Keratinocyte (primary cell): ENCODE measurements at regions not wholly inside any gene's neighbourhood (a gene's known extent, or its start where the extent isn't known, plus 50 kb on each side); places are given as distances from the start of the nearest gene placed in this dataset.

Experiments used
- DNase-seq: peaks from one replicate; pipeline ENCODE4 v3.0.0-alpha.2; 2011; ENCODE audit warnings: low read depth, missing footprints, low spot score
- FAIRE-seq: peaks from 2 replicates; lab custom pipeline; 2011; peaks lifted over from hg19 to GRCh38; lab: Jason Lieb, UNC
- H2AFZ ChIP-seq: 2 replicates; pipeline ENCODE4 v1.6.0; 2012; ENCODE audit warnings: low read length, control low read depth, inconsistent platforms; ENCODE audit not compliant: control insufficient read depth
- H3K27ac ChIP-seq: 2 replicates; pipeline ENCODE4 v1.5.1; 2011; ENCODE audit warnings: low read length; ENCODE audit not compliant: control insufficient read depth, insufficient read depth
- H3K27me3 ChIP-seq: 3 replicates; pipeline ENCODE4 v1.6.0; 2011; ENCODE audit warnings: low read length; ENCODE audit not compliant: control insufficient read depth, insufficient read depth; ENCODE audit errors: extremely low read depth
- H3K36me3 ChIP-seq, 2 experiments: 2 replicates in 1 of 2; 3 replicates in 1 of 2; pipeline ENCODE4 v1.5.1; 2011; ENCODE audit warnings: low read length in 2 of 2, mild to moderate bottlenecking in 1 of 2; ENCODE audit not compliant: control insufficient read depth in 2 of 2, insufficient read depth in 2 of 2; ENCODE audit errors: extremely low read depth in 1 of 2
- H3K4me1 ChIP-seq: 3 replicates; pipeline ENCODE4 v1.5.1; 2011; ENCODE audit warnings: low read length; ENCODE audit not compliant: control insufficient read depth, insufficient read depth; ENCODE audit errors: extremely low read depth
- H3K4me2 ChIP-seq: 3 replicates; pipeline ENCODE4 v1.6.0; 2011; ENCODE audit warnings: low read depth, low read length; ENCODE audit not compliant: control insufficient read depth, insufficient read depth; ENCODE audit errors: extremely low read depth
- H3K4me3 ChIP-seq, 3 experiments: fragments of 200-600 bp in 1 of 3; sonication (generic) in 1 of 3; 2 replicates in 2 of 3; 3 replicates in 1 of 3; pipeline ENCODE4 v1.5.1; 2011 to 2016; ENCODE audit warnings: low read length in 3 of 3, mild to moderate bottlenecking in 3 of 3, control low read depth in 2 of 3, inconsistent platforms in 1 of 3, low read depth in 1 of 3, mixed read lengths in 1 of 3, mixed run types in 1 of 3, moderate library complexity in 1 of 3; ENCODE audit not compliant: control insufficient read depth in 2 of 3, insufficient read depth in 2 of 3; ENCODE audit errors: extremely low read depth in 1 of 3
- H3K79me2 ChIP-seq: 2 replicates; pipeline ENCODE4 v1.6.0; 2012; ENCODE audit warnings: low read length; ENCODE audit not compliant: control insufficient read depth, insufficient read depth
- H3K9ac ChIP-seq: 3 replicates; pipeline ENCODE4 v1.6.0; 2011; ENCODE audit warnings: low read length; ENCODE audit not compliant: control insufficient read depth, insufficient read depth; ENCODE audit errors: extremely low read depth
- H3K9me1 ChIP-seq: 3 replicates; pipeline ENCODE4 v1.6.0; 2011; ENCODE audit warnings: low read length; ENCODE audit not compliant: control insufficient read depth, insufficient read depth; ENCODE audit errors: extremely low read depth
- H3K9me3 ChIP-seq: 2 replicates; pipeline ENCODE4 v1.5.1; 2012; ENCODE audit warnings: low read depth, low read length; ENCODE audit not compliant: control insufficient read depth
- H4K20me1 ChIP-seq: 3 replicates; pipeline ENCODE4 v1.6.0; 2011; ENCODE audit warnings: low read length; ENCODE audit not compliant: control insufficient read depth, insufficient read depth; ENCODE audit errors: extremely low read depth
- CTCF ChIP-seq, 3 experiments: IDR thresholded peaks in 1 of 3; conservative IDR thresholded peaks in 1 of 3; optimal IDR thresholded peaks in 1 of 3; 2 replicates in 2 of 3; 3 replicates in 1 of 3; pipeline versions ENCODE3 to v1.5.1; 2011; ENCODE audit warnings: low read length in 3 of 3, mild to moderate bottlenecking in 3 of 3, moderate library complexity in 2 of 3, control low read depth in 1 of 3, inconsistent platforms in 1 of 3; ENCODE audit not compliant: insufficient read depth in 2 of 3; ENCODE audit errors: extremely low read depth in 1 of 3
- EZH2 ChIP-seq: IDR thresholded peaks from one replicate; pipeline ENCODE4 v1.6.1; 2012; ENCODE audit warnings: inconsistent platforms, mild to moderate bottlenecking, low read length, moderate library complexity
- dilution Hi-C: fragments of 300-500 bp; cut with MboI; formaldehyde crosslinking; loops from one replicate; pipeline ENCODE4 v1.7.0; 2020; ENCODE audit warnings: low sequenced_read_pairs; ENCODE audit not compliant: extremely low pct_ligation_motif_present

- Histone ChIP-seq H3K4me2 (no peak overlapping the region), H3K36me3 (no peaks in the 10 kb centered on the region), H3K79me2 (no peaks in the 10 kb centered on the region), H3K4me1 (peaks cover 11% of the 10 kb centered on the region), H3K27me3 (no peaks in the 10 kb centered on the region), H3K27ac (no peak overlapping the region), H3K9ac (no peak overlapping the region), H3K9me3 (no peaks in the 10 kb centered on the region), H2AFZ (no peak overlapping the region), H3K9me1 (peaks cover 3% of the 10 kb centered on the region), H4K20me1 (no peaks in the 10 kb centered on the region), H3K4me3 (no peak overlapping the region)
- FAIRE-seq (no peak), DNase-seq (no peak)
- dilution Hi-C loops, result no loop called here
- TF ChIP-seq CTCF (optimal IDR thresholded peaks at IDR 0.05 in 1 of 3, IDR thresholded peaks at IDR 0.05 in 1 of 3, conservative IDR thresholded peaks at IDR 0.05 in 1 of 3; ENCODE audit: extremely low read depth in 1 of 3, insufficient read depth in 2 of 3, low read length in 3 of 3) (no peak), EZH2 (no peak)
These were observed 238.1 kb upstream of the CXXC4 start for GRCh38 chr4:104732766-104733165.

- Histone ChIP-seq H3K9me1 (no peaks in the 10 kb centered on the region), H3K4me3 (no peak overlapping the region), H3K27me3 (no peaks in the 10 kb centered on the region), H3K36me3 (no peaks in the 10 kb centered on the region), H4K20me1 (no peaks in the 10 kb centered on the region), H2AFZ (no peak overlapping the region), H3K4me2 (no peak overlapping the region), H3K27ac (no peak overlapping the region), H3K9me3 (no peaks in the 10 kb centered on the region), H3K79me2 (no peaks in the 10 kb centered on the region), H3K4me1 (no peaks in the 10 kb centered on the region), H3K9ac (no peak overlapping the region)
- no peak for TF ChIP-seq CTCF (optimal IDR thresholded peaks at IDR 0.05 in 1 of 3, IDR thresholded peaks at IDR 0.05 in 1 of 3, conservative IDR thresholded peaks at IDR 0.05 in 1 of 3; ENCODE audit: extremely low read depth in 1 of 3, insufficient read depth in 2 of 3, low read length in 3 of 3)
- TF ChIP-seq EZH2, result no peak
- dilution Hi-C loops, result no loop called here
- FAIRE-seq, result no peak
- DNase-seq, result no peak
These were observed 240.5 kb upstream of the CXXC4 start for GRCh38 chr4:104735174-104735573.
